Vagina (tissue), 2 donors: ENCODE measurements at regions not wholly inside any gene's neighbourhood (a gene's known extent, or its start where the extent isn't known, plus 50 kb on each side); places are given as distances from the start of the nearest gene placed in this dataset.

Source experiments
- POLR2AphosphoS5 ChIP-seq, 2 donors: sonication (generic); formaldehyde crosslinking; IDR thresholded peaks; one replicate each; pipeline ENCODE4 v1.9.0; 2017; ENCODE audit warnings: antibody characterized with exemption in 2 of 2, mild to moderate bottlenecking in 2 of 2, low read depth in 1 of 2; ENCODE audit not compliant: insufficient read depth in 1 of 2
- TF ChIP-seq, protein P1 (sequence below), 3 experiments: fragments of 450-650 bp in 2 of 3; fragments of 200-600 bp in 1 of 3; sonication (generic) in 1 of 3; IDR thresholded peaks; one replicate each; pipeline ENCODE4 v1.5.1; 2017 to 2019; ENCODE audit warnings: antibody characterized with exemption in 3 of 3, mild to moderate bottlenecking in 2 of 3, moderate library complexity in 2 of 3

DNA sequence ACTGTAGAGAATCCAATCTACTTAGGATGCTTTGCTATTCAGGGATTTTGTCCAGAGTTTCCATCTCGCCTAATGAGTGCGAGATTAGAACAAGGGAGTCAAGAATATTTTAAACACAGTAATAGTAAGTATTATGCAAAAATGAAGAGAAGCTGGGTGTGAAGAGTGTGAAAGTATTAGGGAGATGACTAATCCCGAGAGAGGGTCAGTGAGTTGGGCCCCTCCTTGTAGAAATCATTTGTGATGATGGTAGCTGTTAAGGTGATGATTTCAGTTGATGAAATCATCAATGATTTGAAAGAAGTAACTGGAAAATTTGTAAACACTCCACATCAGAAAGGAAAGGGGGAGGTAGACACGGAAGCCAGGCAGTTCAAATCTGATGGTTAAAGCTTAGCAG is 478.9 kb upstream of the MGAT4C start:
- TF ChIP-seq POLR2AphosphoS5 (IDR thresholded peaks at IDR 0.05; ENCODE audit: insufficient read depth in 1 of 2, low read depth in 1 of 2): no peak
- TF ChIP-seq, protein P1, sequence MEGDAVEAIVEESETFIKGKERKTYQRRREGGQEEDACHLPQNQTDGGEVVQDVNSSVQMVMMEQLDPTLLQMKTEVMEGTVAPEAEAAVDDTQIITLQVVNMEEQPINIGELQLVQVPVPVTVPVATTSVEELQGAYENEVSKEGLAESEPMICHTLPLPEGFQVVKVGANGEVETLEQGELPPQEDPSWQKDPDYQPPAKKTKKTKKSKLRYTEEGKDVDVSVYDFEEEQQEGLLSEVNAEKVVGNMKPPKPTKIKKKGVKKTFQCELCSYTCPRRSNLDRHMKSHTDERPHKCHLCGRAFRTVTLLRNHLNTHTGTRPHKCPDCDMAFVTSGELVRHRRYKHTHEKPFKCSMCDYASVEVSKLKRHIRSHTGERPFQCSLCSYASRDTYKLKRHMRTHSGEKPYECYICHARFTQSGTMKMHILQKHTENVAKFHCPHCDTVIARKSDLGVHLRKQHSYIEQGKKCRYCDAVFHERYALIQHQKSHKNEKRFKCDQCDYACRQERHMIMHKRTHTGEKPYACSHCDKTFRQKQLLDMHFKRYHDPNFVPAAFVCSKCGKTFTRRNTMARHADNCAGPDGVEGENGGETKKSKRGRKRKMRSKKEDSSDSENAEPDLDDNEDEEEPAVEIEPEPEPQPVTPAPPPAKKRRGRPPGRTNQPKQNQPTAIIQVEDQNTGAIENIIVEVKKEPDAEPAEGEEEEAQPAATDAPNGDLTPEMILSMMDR (IDR thresholded peaks at IDR 0.05): no peak
